NCI-H82 treated with DMSO at 0.1 percent for 48 hours (cell line): ENCODE measurements at regions not wholly inside any gene's neighbourhood (a gene's known extent, or its start where the extent isn't known, plus 50 kb on each side); places are given as distances from the start of the nearest gene placed in this dataset.
"Not testable (repeated sequence)": the region's sequence is repeated elsewhere in the genome, so short reads cannot be mapped to it uniquely, and the experiment has no call there.

Experiments used
- DNase-seq: peaks from one replicate; lab custom pipeline; 2025; ENCODE audit not compliant: unreplicated experiment; lab: John Stamatoyannopoulos, UW

DNA sequence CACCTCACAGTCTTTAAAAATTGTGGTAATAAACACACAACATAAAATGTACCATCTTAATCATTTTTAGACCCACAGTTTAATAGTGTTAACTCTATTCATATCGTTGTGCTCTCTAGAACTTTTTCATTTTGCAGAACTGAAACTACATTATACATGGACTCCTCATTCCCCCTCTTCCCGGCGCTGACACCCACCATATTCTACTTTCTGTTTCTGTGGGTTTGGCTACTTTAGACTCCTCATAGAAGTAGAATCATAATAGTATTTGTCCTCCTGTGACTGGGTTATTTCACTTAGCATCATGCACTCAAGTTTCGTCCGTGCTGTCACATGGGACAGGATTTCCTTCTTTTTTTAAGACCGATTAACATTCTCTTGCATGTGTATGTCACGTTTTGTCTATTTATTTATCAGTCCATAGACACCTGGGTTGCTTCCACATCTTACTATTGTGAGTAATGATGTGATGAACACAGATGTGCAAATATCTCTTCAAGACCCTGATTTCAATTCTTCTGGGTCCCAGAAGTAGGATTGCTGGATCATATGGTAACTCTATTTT lies 62.9 kb upstream of the TMPRSS2 start:
- DNase-seq, result no peak

DNA sequence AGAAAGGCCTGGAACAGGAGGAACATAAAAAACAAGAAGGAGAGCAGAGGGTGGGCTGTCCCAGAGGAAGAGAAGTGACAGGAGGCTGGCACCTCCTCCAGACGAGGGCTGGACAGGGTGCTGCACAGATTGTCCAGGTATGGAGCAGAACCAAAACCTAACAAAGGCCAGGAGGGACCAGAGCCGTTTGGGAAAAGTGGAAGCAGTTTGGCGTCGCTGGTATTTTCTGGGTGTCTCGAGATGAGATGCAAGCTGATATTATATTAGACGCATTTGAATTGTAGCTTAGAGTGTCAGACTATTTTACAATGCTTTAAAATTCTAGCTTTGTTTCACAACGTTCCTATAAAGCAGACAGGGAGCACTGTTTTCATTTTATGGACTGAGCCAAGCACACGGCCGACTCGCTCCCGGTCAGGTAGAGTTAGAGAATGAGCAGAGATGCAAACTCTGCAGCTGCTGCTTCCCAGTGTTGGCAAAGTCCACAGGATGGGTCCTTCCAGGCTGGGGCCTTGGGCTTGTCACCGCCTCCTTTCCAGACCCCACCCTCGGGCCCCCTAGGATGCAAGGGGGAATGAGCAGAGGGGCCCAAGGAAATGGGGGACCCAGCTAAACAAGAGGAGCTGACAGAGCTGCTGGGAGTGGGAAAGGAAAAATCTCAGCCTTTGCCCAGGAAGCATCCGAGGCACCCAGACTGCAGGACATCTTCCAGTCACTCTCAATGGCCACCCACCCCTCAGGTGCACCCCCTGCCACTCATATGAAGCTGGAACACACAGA lies 60.8 kb upstream of the TMPRSS2 start:
- DNase-seq, result no peak

DNA sequence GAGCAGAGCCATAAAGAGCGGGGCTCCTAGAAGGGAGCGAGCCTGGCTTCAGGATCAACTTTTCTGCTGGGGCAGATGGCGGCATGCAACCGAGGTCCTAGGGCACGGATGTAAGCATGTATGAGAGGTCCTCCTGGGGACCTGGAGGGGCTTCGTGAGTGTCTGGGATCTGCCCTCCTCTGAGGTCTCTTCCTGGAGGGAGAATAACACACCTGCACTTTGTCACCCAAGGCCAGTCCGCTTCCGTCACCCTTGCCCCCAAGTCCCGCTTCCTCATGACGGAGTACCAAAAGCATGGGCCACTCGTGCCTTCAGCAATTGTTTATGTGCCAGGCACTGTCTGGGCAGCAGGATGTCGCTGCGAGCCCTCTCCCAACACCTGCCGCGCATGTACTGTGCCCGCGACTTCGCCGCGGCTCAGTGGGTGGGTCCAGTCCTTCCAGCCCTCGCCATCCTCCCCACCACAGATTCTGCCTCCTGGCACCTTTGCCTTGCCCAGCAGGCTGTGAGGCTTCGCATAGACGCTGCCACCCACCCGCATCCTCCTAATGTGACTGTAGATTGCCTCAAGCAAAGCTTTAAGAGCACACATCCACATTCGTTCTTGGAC lies 60.0 kb upstream of the TMPRSS2 start:
- no peak for DNase-seq

DNA sequence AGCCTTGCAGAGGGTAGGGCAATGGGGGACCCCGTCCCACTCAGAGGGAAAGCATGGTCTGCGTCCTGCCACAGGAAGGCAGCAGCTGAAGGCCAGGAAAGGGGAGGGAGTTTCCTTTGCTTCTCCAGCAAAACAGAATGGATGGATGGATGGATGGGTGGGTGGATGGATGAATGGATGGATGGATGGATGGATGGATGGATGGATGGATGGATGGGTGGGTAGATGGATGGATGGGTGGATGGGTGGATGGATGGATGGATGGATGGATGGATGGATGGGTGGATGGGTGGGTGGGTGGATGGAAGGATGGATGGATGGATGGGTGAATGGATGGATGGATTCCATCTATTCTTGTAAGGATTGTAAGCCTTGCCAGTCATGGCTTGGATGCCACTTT lies 59.3 kb upstream of the TMPRSS2 start:
- DNase-seq, result not testable (repeated sequence)

DNA sequence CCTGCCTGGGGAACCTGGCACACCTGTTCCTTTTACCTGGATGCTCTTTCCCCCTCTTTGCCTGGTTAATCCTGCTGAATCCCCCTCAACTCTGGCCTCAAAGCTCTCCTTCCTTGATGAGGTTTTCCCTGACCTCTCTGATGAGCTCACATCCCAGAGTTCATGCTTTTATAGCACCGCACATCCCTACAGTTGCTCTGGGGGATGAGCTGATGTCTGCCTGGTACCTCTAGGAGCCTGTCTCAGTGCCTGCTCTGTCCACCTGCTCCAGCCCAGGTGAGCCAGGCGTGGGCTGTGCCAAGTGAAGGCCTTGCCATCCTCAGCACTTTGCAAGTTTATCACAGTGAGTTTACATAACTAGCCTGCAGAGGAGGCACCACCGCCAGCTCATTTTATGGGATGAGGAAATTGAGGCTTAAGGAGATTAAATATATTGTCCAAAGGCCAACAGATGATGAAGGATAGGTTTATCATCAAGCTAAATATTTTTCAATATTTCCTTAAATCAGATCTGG lies 58.6 kb upstream of the TMPRSS2 start:
- DNase-seq, result no peak

DNA sequence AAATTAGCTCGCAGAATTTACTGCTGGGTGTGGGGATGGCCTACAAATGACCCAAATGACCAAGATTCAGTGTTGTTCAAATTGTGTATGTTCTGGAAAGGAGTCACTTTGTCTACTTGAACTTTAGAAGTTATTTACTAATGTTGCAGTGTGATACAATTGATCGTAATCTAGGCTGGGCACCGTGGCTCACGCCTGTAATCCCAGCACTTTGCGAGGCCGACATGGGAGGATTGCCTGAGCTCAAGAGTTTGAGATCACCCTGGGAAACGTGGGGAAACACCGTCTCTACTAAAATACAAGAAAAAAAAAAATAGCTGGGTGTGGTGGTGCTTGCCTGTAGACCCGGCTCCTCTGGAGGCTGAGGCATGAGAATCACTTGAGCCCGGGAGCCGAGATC lies 57.6 kb upstream of the TMPRSS2 start:
- DNase-seq, result no peak

DNA sequence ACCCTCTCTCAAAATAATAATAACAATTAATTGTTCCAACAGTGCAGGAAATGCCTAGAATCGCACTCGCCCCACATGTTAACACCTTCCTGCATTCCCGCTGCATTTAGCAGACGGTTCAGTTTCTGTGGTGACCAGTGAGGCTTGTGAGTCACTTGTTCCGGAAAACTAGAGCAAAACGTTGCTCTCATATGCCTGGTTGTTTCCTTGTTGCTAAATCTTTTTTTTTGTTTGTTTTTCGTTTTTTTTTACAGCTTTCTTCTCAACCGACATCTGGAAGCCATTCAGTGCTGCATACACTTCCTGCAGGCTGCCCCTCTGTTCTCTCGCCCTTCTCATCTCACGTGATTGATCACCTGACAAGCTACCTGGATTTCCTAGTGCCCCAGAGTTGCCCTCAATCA lies 56.9 kb upstream of the TMPRSS2 start:
- no peak for DNase-seq

DNA sequence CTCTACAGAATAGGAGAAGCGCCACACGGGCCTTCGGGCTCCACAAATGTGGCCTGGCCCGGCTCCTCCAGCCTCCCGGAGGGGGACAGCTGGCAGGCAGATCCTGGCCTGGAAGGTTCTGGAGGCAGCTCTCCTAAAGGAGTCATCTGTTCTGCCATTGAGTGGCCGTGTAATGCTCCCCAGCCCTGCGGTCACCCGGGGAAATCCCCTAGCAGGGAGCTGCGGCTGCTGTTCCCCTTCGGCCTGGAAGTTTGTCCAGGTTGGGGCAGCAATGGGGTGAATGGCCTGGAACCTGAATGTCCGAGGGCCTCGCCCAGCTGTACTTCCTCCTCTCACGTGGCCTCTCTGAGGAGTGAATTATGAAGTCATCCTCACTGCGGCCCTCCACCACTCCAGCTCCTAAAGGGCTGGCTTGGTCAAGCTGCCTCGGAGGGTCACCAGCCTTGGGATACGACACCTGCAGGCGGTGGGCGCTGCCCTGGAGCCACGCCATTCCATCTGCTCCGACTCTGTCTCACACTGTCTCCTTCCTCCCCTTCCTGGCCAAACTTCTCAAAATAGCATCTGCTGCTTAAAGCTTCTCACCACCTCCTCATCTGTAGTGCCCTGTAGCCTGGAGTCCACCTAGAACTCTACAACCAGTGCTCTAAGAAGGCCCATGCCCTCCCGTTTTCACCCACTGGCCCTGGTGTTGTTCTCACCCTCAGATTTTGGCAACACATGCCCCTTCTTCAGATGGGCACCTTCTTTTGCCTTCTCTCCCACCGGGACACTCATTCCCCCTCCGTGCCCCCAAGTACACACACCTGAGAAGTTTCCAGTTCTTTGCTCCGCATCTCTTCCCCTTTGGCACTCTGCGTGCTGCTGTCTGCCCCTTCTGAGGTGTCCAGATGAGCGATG lies 54.4 kb upstream of the TMPRSS2 start:
- no peak for DNase-seq

DNA sequence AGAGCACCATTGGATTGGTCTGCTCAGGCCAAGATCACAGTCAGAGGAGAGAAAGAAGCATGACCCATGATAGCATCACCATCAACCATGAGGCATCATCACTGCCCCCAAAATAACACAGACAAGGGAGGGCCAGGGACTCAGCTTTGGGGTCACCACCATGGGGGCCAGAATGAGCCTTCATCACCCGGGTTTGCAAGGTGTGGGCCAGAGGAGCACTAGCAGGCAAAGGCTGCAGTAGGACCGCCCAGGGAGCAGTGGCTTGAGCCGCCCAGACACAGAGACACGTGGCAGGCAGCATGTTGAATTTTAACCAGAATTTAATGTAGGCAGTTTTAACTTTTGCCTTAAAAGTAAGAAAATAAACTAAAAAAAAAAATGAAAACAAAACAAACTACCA lies 53.7 kb upstream of the TMPRSS2 start:
- DNase-seq, result no peak

DNA sequence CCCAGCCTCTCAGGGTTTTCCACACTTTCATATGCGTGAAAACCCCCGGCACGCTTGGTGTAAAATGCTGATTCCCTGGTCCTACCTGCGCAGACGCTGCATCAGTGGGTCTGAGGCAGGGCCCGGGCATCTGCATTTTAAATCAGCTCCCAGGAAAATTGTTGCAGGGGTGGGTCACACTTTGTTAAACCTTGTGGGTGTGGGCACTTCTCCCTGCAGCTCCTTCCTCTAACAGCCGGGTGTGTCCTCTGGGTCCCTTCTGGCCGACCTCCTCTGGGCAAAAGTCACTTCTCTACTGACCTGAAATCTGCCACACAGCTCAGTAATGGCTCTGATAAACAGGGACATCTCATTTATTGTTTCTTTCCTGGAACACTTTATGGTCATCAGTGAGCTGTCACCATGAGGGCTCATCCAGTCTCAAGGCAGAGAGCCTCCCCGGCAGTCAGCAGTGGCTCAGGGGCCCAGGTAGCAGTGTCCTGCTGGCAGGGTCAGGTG lies 52.8 kb upstream of the TMPRSS2 start:
- no peak for DNase-seq

DNA sequence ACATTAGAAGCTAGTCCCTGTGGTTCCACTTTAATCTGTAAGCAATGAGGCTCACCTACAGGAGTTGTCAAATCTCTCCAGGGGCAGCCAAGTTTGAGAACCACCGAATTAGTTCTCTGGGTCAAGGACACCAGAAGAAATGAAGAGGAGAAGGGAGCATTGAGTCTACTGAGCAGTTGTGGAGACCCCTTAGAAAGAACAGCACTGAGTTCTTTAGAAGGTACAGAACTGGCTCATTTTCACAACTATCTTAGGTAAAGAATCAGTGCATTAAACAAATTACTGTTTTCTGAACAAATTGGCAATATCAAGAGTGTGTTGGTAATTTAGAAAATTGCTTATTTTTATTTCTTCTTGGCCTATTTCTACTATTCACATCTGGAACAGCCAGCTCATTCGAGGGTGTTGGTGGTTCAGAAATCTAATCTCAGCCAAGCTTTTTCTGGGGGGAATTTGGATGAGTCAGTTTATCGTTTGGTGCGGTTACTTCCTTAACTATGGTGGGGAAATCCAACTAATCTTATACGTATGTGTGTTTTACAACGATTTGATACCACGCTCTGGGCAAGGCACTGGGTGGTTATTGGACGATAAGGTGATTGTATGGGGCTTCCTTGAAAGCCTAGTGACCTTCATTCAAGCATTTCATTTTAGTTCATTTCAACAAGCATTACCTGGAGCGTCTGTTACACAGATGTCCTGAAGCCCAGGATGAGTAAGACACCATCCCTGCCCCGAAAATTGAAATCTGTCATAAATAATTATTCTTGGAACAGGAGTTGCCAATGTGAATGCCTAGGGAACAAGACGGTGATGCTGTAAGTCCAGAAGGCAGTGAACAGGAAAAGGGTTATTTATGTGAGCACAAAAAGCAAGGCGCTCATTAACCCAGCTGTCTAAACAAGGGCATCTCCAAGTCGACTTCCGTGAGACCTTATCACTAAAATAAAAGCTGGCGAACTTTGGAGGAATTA lies 52.0 kb upstream of the TMPRSS2 start:
- DNase-seq, result no peak

DNA sequence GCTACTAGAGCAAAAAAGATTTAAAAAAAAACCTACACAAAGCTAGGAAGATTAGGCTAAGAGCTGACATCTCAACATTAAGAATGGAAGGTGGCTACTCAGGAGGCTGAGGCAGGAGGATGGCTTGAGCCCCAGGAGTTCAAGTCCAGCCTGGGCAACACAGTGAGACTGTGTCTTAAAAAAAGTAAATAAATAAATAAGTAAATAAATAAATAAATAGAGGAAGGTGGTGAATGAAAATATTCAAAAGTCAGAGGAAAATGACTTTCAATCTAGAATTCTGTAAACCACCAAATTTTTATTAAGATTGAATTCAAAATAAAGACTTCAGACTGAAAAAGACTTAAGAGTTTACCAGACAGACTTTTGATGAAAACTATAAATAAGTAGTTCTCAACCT lies 50.9 kb upstream of the TMPRSS2 start:
- no peak for DNase-seq

DNA sequence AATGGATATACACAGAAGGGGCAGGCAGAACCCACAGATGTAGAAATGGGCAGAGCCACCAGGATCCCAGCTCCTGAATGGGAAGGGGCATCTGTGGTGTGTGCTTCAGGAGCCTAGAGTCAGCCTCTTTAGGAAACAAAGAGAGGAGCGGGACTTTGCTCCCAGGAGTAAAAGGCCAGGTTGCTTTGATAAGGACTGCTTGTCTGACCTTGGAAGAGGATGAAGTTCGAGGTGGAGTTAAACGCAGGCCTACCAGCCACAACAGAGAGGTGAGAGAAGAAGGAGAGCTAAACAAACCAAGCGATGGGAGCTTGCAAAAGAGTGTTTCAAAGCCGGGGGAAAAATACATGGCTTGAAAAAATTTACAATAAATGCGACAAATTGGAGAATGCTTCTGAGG lies 49.9 kb upstream of the TMPRSS2 start:
- DNase-seq, result no peak
